Fibroblast of lung (primary cell): ENCODE measurements at regions not wholly inside any gene's neighbourhood (a gene's known extent, or its start where the extent isn't known, plus 50 kb on each side); places are given as distances from the start of the nearest gene placed in this dataset.

ENCODE experiments used
- DNase-seq, 2 donors: peaks; one replicate each; pipeline versions ENCODE4 v3.0.0 to v3.0.0-alpha.2; 2010; ENCODE audit warnings: low read depth in 2 of 2
- H2AFZ ChIP-seq: 2 replicates; pipeline ENCODE4 v1.5.1; 2012; ENCODE audit warnings: low read length, control low read depth, inconsistent platforms
- H3K27ac ChIP-seq: 2 replicates; pipeline ENCODE4 v1.5.1; 2011; ENCODE audit warnings: low read length, control low read depth; ENCODE audit not compliant: insufficient read depth
- H3K27me3 ChIP-seq: 2 replicates; pipeline ENCODE4 v1.5.1; 2011; ENCODE audit warnings: mild to moderate bottlenecking, low read length; ENCODE audit not compliant: control insufficient read depth, insufficient read depth
- H3K36me3 ChIP-seq: 2 replicates; pipeline ENCODE4 v1.5.1; 2011; ENCODE audit warnings: low read length; ENCODE audit not compliant: control insufficient read depth, insufficient read depth
- H3K4me1 ChIP-seq: 2 replicates; pipeline ENCODE4 v1.5.1; 2011; ENCODE audit warnings: low read length; ENCODE audit not compliant: control insufficient read depth, insufficient read depth; ENCODE audit errors: extremely low read depth
- H3K4me2 ChIP-seq: 2 replicates; pipeline ENCODE4 v1.5.1; 2011; ENCODE audit warnings: low read length, control low read depth; ENCODE audit not compliant: insufficient read depth; ENCODE audit errors: extremely low read depth
- H3K4me3 ChIP-seq, 4 experiments: fragments of 200-600 bp in 1 of 4; sonication (generic) in 1 of 4; replicated peaks in 1 of 4; 2 replicates each; pipeline ENCODE4 v1.5.1; 2011 to 2016; ENCODE audit warnings: low read length in 4 of 4, low read depth in 3 of 4, mild to moderate bottlenecking in 3 of 4, control low read depth in 2 of 4, inconsistent platforms in 1 of 4, mixed read lengths in 1 of 4; ENCODE audit not compliant: insufficient read depth in 1 of 4; ENCODE audit errors: control extremely low read depth in 1 of 4
- H3K79me2 ChIP-seq: 2 replicates; pipeline ENCODE4 v1.5.1; 2012; ENCODE audit warnings: mild to moderate bottlenecking, low read length, inconsistent platforms; ENCODE audit not compliant: control insufficient read depth, insufficient read depth
- H3K9ac ChIP-seq: 2 replicates; pipeline ENCODE4 v1.5.1; 2011; ENCODE audit warnings: mild to moderate bottlenecking, low read length, control low read depth; ENCODE audit not compliant: insufficient read depth
- H3K9me3 ChIP-seq: 2 replicates; pipeline ENCODE4 v1.5.1; 2012; ENCODE audit warnings: low read depth, low read length; ENCODE audit not compliant: control insufficient read depth, insufficient read depth
- H4K20me1 ChIP-seq: 2 replicates; pipeline ENCODE4 v1.5.1; 2011; ENCODE audit warnings: low read length; ENCODE audit not compliant: control insufficient read depth, insufficient read depth; ENCODE audit errors: extremely low read depth
- CTCF ChIP-seq, 2 donors: IDR thresholded peaks in 1 of 2; conservative IDR thresholded peaks in 1 of 2; 1 replicate in 1 of 2; 2 replicates in 1 of 2; pipeline ENCODE4 v1.5.1; 2011 to 2012; ENCODE audit warnings: low read length in 2 of 2, control low read depth in 1 of 2, inconsistent platforms in 1 of 2, low read depth in 1 of 2, mild to moderate bottlenecking in 1 of 2
- EZH2 ChIP-seq: IDR thresholded peaks from 2 replicates; pipeline ENCODE4 v1.5.1; 2012; ENCODE audit warnings: low read length, control low read depth, mild to moderate bottlenecking; ENCODE audit errors: missing control alignments

- no peaks in the 10 kb centered on the region for H4K20me1 ChIP-seq
- no peak overlapping the region for H3K27ac ChIP-seq
- H3K79me2 ChIP-seq, result no peaks in the 10 kb centered on the region
- H3K27me3 ChIP-seq, result no peaks in the 10 kb centered on the region
- TF ChIP-seq CTCF (conservative IDR thresholded peaks at IDR 0.05 in 1 of 2, IDR thresholded peaks at IDR 0.05 in 1 of 2; ENCODE audit: low read depth in 1 of 2, low read length in 2 of 2) (no peak), EZH2 (no peak)
- H3K4me1 ChIP-seq, result no peaks in the 10 kb centered on the region
- H3K4me3 ChIP-seq, result no peak overlapping the region
- no peak overlapping the region for H2AFZ ChIP-seq
- no peak for DNase-seq
- no peaks in the 10 kb centered on the region for H3K9me3 ChIP-seq
- H3K4me2 ChIP-seq, result no peak overlapping the region
- H3K36me3 ChIP-seq, result no peaks in the 10 kb centered on the region
- no peak overlapping the region for H3K9ac ChIP-seq
Measured at GRCh38 chr3:6644070-6644929, 216.6 kb upstream of the GRM7 start.

- H3K9me3 ChIP-seq, result no peaks in the 10 kb centered on the region
- H2AFZ ChIP-seq, result no peak overlapping the region
- no peak for DNase-seq
- no peak overlapping the region for H3K4me3 ChIP-seq
- no peaks in the 10 kb centered on the region for H3K36me3 ChIP-seq
- no peaks in the 10 kb centered on the region for H3K79me2 ChIP-seq
- H4K20me1 ChIP-seq, result no peaks in the 10 kb centered on the region
- no peaks in the 10 kb centered on the region for H3K4me1 ChIP-seq
- H3K9ac ChIP-seq, result no peak overlapping the region
- no peak overlapping the region for H3K4me2 ChIP-seq
- no peak overlapping the region for H3K27ac ChIP-seq
- no peak for TF ChIP-seq CTCF (conservative IDR thresholded peaks at IDR 0.05 in 1 of 2, IDR thresholded peaks at IDR 0.05 in 1 of 2; ENCODE audit: low read depth in 1 of 2, low read length in 2 of 2)
- TF ChIP-seq EZH2, result no peak
- H3K27me3 ChIP-seq, result no peaks in the 10 kb centered on the region
Measured at GRCh38 chr3:6654670-6655069, 206.2 kb upstream of the GRM7 start.

GRCh38 chr3:6655275-6655674 is 205.6 kb upstream of the GRM7 start:
- H3K27ac ChIP-seq, result no peak overlapping the region
- no peak overlapping the region for H3K9ac ChIP-seq
- H3K36me3 ChIP-seq, result no peaks in the 10 kb centered on the region
- H3K4me2 ChIP-seq, result no peak overlapping the region
- no peaks in the 10 kb centered on the region for H3K79me2 ChIP-seq
- H3K4me3 ChIP-seq, result no peak overlapping the region
- TF ChIP-seq EZH2 (no peak), CTCF (conservative IDR thresholded peaks at IDR 0.05 in 1 of 2, IDR thresholded peaks at IDR 0.05 in 1 of 2; ENCODE audit: low read depth in 1 of 2, low read length in 2 of 2) (no peak)
- DNase-seq, result no peak
- H4K20me1 ChIP-seq, result no peaks in the 10 kb centered on the region
- no peaks in the 10 kb centered on the region for H3K9me3 ChIP-seq
- H3K4me1 ChIP-seq, result no peaks in the 10 kb centered on the region
- no peak overlapping the region for H2AFZ ChIP-seq
- no peaks in the 10 kb centered on the region for H3K27me3 ChIP-seq
